ENCODE measurements at regions not wholly inside any gene's neighbourhood (a gene's known extent, or its start where the extent isn't known, plus 50 kb on each side); places are given as distances from the start of the nearest gene placed in this dataset.

DNA sequence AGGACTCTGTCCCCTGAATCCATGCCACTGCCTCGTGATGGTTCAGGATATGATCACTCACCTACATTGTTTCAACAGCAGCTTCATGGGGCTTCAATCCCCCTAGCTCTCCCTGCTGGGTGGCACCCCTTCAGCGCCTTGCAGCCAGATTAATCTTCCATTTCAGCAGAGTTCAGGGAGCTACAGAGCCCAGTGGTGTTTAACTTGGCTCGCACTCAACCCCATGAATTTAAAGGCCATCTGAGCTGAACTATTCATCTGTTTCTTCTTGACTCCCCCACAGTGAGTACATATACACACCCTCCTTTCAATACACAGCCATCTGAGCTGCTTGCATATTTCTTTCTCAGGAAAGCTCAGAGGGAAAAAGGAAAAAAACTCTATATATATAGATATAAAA, 202.8 kb upstream of the C16orf82 start:
- no peak for TF ChIP-seq CTCF (IDR thresholded peaks at IDR 0.05)
- TF ChIP-seq POLR2A (IDR thresholded peaks at IDR 0.05): no peak
